Endothelial cell of umbilical vein (primary cell): ENCODE measurements at regions not wholly inside any gene's neighbourhood (a gene's known extent, or its start where the extent isn't known, plus 50 kb on each side); places are given as distances from the start of the nearest gene placed in this dataset.

Source experiments
- BruUV-seq: library from RNA; stranded (reverse); fragments of 400-500 nt; replicated peaks from 2 replicates; lab custom pipeline; 2021; lab: Mats Ljungman, UMichigan
- CTCF ChIA-PET: fragments of 300-600, 350-600 bp; sonication (Branson Sonifier 250); formaldehyde crosslinking; loops from one replicate; lab custom pipeline; 2021; ENCODE audit warnings: antibody characterized with exemption, inconsistent platforms; lab: Charles Lee
- POLR2A ChIA-PET: fragments of 300-600, 350-600 bp; sonication (Branson Sonifier 250); formaldehyde crosslinking; loops from one replicate; lab custom pipeline; 2021; ENCODE audit warnings: antibody characterized with exemption, inconsistent platforms; lab: Charles Lee
- DNase-seq: peaks from one replicate; pipeline ENCODE4 v3.0.0-alpha.2; 2011; ENCODE audit warnings: low read depth, low spot score
- FAIRE-seq: peaks from 2 replicates; lab custom pipeline; 2011; peaks lifted over from hg19 to GRCh38; lab: Jason Lieb, UNC
- H2AFZ ChIP-seq: 2 replicates; pipeline ENCODE4 v1.6.0; 2012; ENCODE audit warnings: low read depth, low read length, control low read depth, inconsistent platforms
- H3K27ac ChIP-seq: 2 replicates; pipeline ENCODE4 v1.5.1; 2011; ENCODE audit warnings: low read depth, mild to moderate bottlenecking, control low read depth, low read length, moderate library complexity; ENCODE audit not compliant: insufficient read depth
- H3K27me3 ChIP-seq, 2 experiments: 2 replicates each; pipeline versions ENCODE4 v1.6.0 to v1.6.1; 2011; ENCODE audit warnings: low read length in 2 of 2, mixed read lengths in 1 of 2; ENCODE audit not compliant: control insufficient read depth in 2 of 2, insufficient read depth in 2 of 2
- H3K36me3 ChIP-seq, 2 experiments: 2 replicates in 1 of 2; 3 replicates in 1 of 2; pipeline ENCODE4 v1.5.1; 2011; ENCODE audit warnings: low read length in 2 of 2, mild to moderate bottlenecking in 1 of 2, moderate library complexity in 1 of 2; ENCODE audit not compliant: control insufficient read depth in 2 of 2, insufficient read depth in 2 of 2; ENCODE audit errors: extremely low read depth in 1 of 2
- H3K4me1 ChIP-seq: 3 replicates; pipeline ENCODE4 v1.5.1; 2011; ENCODE audit warnings: mild to moderate bottlenecking, low read length; ENCODE audit not compliant: control insufficient read depth, insufficient read depth; ENCODE audit errors: extremely low read depth
- H3K4me2 ChIP-seq: 2 replicates; pipeline ENCODE4 v1.6.1; 2011; ENCODE audit warnings: low read length, control low read depth, mixed read lengths; ENCODE audit not compliant: insufficient read depth
- H3K4me3 ChIP-seq, 3 experiments: fragments of 200-600 bp in 1 of 3; sonication (generic), shearing (Covaris generic) in 1 of 3; replicated peaks in 1 of 3; 2 replicates each; pipeline ENCODE4 v1.5.1; 2011 to 2016; ENCODE audit warnings: control low read depth in 3 of 3, low read length in 3 of 3, mild to moderate bottlenecking in 2 of 3, inconsistent platforms in 1 of 3, low read depth in 1 of 3, moderate library complexity in 1 of 3; ENCODE audit not compliant: insufficient read depth in 1 of 3
- H3K79me2 ChIP-seq: 2 replicates; pipeline ENCODE4 v1.6.0; 2012; ENCODE audit warnings: low read length, inconsistent platforms; ENCODE audit not compliant: control insufficient read depth, insufficient read depth
- H3K9ac ChIP-seq: replicated peaks from 2 replicates; pipeline ENCODE3; 2011; ENCODE audit warnings: low read length, control low read depth; ENCODE audit not compliant: insufficient read depth; ENCODE audit errors: extremely low read depth
- H3K9me1 ChIP-seq: replicated peaks from 3 replicates; pipeline ENCODE4 v1.6.0; 2011; ENCODE audit warnings: mild to moderate bottlenecking, low read length; ENCODE audit not compliant: control insufficient read depth, insufficient read depth; ENCODE audit errors: extremely low read depth
- H3K9me3 ChIP-seq: replicated peaks from 2 replicates; pipeline ENCODE4 v1.5.1; 2012; ENCODE audit warnings: low read length, inconsistent platforms; ENCODE audit not compliant: control insufficient read depth, insufficient read depth
- H4K20me1 ChIP-seq: replicated peaks from 2 replicates; pipeline ENCODE3; 2011; ENCODE audit warnings: mild to moderate bottlenecking, low read length; ENCODE audit not compliant: control insufficient read depth, insufficient read depth; ENCODE audit errors: extremely low read depth
- CTCF ChIP-seq, 2 donors: IDR thresholded peaks; 1 replicate in 1 of 2; 2 replicates in 1 of 2; pipeline ENCODE4 v1.5.1; 2011; ENCODE audit warnings: low read length in 2 of 2, mild to moderate bottlenecking in 2 of 2, moderate library complexity in 2 of 2, control low read depth in 1 of 2, inconsistent platforms in 1 of 2, low read depth in 1 of 2; ENCODE audit not compliant: insufficient read depth in 1 of 2; ENCODE audit errors: extremely low read depth in 1 of 2
- EZH2 ChIP-seq: IDR thresholded peaks from 2 replicates; pipeline ENCODE4 v1.6.1; 2012; ENCODE audit warnings: borderline replicate concordance, low read depth, mild to moderate bottlenecking, moderate library complexity, low read length, inconsistent platforms; ENCODE audit not compliant: severe bottlenecking
- POLR2A ChIP-seq: IDR thresholded peaks from 2 replicates; pipeline ENCODE4 v1.6.1; 2012; ENCODE audit warnings: low read depth, mild to moderate bottlenecking, control low read depth, low read length
- POLR2AphosphoS5 ChIP-seq: IDR thresholded peaks from 2 replicates; pipeline ENCODE4 v1.6.1; 2012; ENCODE audit warnings: low read depth, mild to moderate bottlenecking, control low read depth, low read length, moderate library complexity; ENCODE audit not compliant: insufficient read depth
- dilution Hi-C: fragments of 300-500 bp; cut with MboI; formaldehyde crosslinking; loops from one replicate; pipeline ENCODE4 v1.15.0; 2019; ENCODE audit warnings: low sequenced_read_pairs; ENCODE audit not compliant: extremely low pct_ligation_motif_present
- intact Hi-C: fragments of 100-400 bp; cut with micrococcal nuclease; formaldehyde crosslinking; loops from one replicate; pipeline ENCODE4 v1.10.0; 2022

- H3K4me1 ChIP-seq: peaks cover under 1% of the 10 kb centered on the region
- no peak overlapping the region for H3K4me3 ChIP-seq
- no peak overlapping the region for H3K27ac ChIP-seq
- no peak overlapping the region for H3K4me2 ChIP-seq
- TF ChIP-seq EZH2: no peak
- TF ChIP-seq CTCF (IDR thresholded peaks at IDR 0.05; ENCODE audit: extremely low read depth in 1 of 2, insufficient read depth in 1 of 2, low read depth in 1 of 2, low read length in 2 of 2): no peak
- TF ChIP-seq POLR2AphosphoS5: no peak
- H3K79me2 ChIP-seq: no peaks in the 10 kb centered on the region
- no peaks in the 10 kb centered on the region for H3K9me3 ChIP-seq
- H3K27me3 ChIP-seq: peaks cover 0 to 2% of the 10 kb centered on the region in 2 experiments
- ChIA-PET POLR2A (no interaction called here), CTCF (no interaction called here)
- no peaks in the 10 kb centered on the region for H3K36me3 ChIP-seq
- BruUV-seq: no TSS peak
- H2AFZ ChIP-seq: no peak overlapping the region
- no peak for FAIRE-seq
- no peaks in the 10 kb centered on the region for H4K20me1 ChIP-seq
- dilution Hi-C loops (no loop called here), intact Hi-C loops (no loop called here)
- no peak for DNase-seq
- no peak overlapping the region for H3K9ac ChIP-seq
- no peaks in the 10 kb centered on the region for H3K9me1 ChIP-seq
These were observed 358.8 kb upstream of the TRPC7 start for GRCh38 chr5:136724161-136724560.

GRCh38 chr5:136722581-136722980 is 357.2 kb upstream of the TRPC7 start:
- POLR2A ChIA-PET: no interaction called here
- CTCF ChIA-PET: no interaction called here
- no peak overlapping the region for H3K4me2 ChIP-seq

More at GRCh38 chr5:136722581-136722980, 357.2 kb upstream of the TRPC7 start:
- FAIRE-seq: no peak
- Histone ChIP-seq H2AFZ (no peak overlapping the region), H3K27ac (no peak overlapping the region), H3K27me3 (peaks cover 0 to 2% of the 10 kb centered on the region in 2 experiments), H3K79me2 (no peaks in the 10 kb centered on the region), H3K36me3 (no peaks in the 10 kb centered on the region), H3K4me1 (no peaks in the 10 kb centered on the region), H3K9me3 (no peaks in the 10 kb centered on the region), H4K20me1 (no peaks in the 10 kb centered on the region), H3K4me3 (no peak overlapping the region), H3K9me1 (no peaks in the 10 kb centered on the region), H3K9ac (no peak overlapping the region)
- dilution Hi-C loops (no loop called here), intact Hi-C loops (no loop called here)
- no peak for DNase-seq
- BruUV-seq: no TSS peak
- no peak for TF ChIP-seq POLR2A
